ENCODE measurements at regions not wholly inside any gene's neighbourhood (a gene's known extent, or its start where the extent isn't known, plus 50 kb on each side); places are given as distances from the start of the nearest gene placed in this dataset.

GRCh38 chrX:39753293-39753996 is 344.3 kb downstream of the BCOR start:
- TF ChIP-seq MAX (IDR thresholded peaks at IDR 0.05) (no peak), REST (IDR thresholded peaks at IDR 0.05) (no peak), CTCF (IDR thresholded peaks at IDR 0.05; ENCODE audit: low read depth, low read length, missing input control) (no peak), RAD21 (IDR thresholded peaks at IDR 0.05) (no peak)
